Erythroblast (primary cell): ENCODE measurements at regions not wholly inside any gene's neighbourhood (a gene's known extent, or its start where the extent isn't known, plus 50 kb on each side); places are given as distances from the start of the nearest gene placed in this dataset.

Experiments
- DNase-seq, 2 experiments: peaks; one replicate each; lab custom pipeline; 2025; lab: John Stamatoyannopoulos, UW
- GATA1 ChIP-seq: IDR thresholded peaks from 2 replicates; pipeline ENCODE4 v1.6.1; 2011; ENCODE audit warnings: low read depth, mild to moderate bottlenecking, control low read depth, low read length, moderate library complexity
- POLR2A ChIP-seq: IDR thresholded peaks from 2 replicates; pipeline ENCODE4 v1.6.1; 2011; ENCODE audit warnings: mild to moderate bottlenecking, low read length

DNA sequence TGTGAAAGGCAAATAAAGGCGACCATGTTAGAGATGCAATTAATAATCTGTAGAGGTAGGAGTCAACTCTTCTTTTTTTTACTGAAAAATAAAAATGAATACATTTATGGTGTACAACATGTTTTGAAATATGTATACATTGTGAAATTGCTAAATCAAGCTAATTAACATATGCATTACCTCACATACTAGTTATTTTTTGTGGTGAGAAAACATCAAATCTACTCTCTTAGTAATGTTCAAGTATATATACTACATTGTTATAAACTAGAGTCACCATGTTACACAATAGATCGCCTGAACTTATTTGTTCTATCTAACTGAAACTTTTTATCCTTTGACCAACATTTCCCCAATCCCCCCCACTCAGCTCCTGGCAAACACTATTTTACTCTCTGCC, 143.2 kb downstream of the POU4F1 start:
- TF ChIP-seq POLR2A (no peak), GATA1 (no peak)
- DNase-seq, result no peak

DNA sequence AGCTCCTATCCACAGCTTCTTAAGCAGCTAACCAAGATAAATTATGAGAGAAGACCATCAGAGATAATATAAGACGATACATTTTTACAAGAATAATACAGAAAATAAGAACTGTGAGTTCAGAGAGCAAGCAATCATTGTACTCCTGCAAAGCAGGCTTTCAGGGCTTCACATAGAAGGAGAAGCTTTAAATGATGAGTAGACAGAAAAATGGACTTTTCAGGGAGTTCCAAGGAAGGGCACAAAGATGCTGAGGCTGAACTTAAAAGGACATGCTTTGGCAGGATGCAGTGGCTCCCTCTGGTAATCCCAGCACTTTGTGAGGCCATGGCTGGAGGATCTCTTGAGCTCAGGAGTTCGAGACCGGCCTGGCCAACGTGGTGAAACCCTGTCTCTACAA, 159.5 kb downstream of the POU4F1 start:
- DNase-seq, result no peak
- TF ChIP-seq POLR2A (no peak), GATA1 (no peak)

DNA sequence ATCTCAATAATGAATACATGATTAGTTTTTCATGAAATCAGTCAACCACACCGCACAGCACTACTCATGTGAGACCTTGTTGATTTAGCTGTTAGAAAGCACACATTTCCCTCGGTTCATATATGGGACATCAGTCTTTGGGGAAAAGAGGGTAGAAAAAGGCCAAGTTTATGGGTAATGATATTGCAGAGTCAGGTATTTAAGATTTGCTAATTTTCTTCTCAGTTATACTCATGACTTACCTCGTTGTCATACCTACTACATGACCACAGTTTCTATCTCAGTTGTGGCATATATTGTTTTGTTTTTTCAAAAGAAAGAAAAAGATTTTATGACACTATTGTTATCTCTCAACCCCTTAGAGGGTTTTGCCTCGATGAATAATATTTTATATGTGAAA, 165.6 kb downstream of the POU4F1 start:
- DNase-seq, result no peak
- no peak for TF ChIP-seq POLR2A
- no peak for TF ChIP-seq GATA1

DNA sequence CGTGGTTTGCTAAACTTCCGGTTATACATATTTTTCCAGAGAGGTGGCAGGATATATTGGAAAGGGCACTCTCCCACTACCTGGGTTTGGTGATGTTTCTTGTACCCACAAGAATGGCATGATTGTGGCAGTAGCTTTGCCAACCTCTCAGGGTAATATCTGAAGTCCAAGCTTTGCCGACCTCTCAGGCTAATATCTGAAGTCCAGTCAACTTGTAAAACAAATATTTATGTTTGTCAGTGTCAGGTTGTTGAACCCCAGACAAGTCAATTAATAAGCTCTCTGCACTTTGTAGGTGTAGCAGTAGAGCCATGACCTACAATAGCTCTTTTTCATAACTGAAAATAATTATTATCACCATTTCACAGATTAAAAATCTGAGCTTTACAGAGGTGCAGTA, 167.0 kb downstream of the POU4F1 start:
- TF ChIP-seq GATA1 (no peak), POLR2A (no peak)
- no peak for DNase-seq

DNA sequence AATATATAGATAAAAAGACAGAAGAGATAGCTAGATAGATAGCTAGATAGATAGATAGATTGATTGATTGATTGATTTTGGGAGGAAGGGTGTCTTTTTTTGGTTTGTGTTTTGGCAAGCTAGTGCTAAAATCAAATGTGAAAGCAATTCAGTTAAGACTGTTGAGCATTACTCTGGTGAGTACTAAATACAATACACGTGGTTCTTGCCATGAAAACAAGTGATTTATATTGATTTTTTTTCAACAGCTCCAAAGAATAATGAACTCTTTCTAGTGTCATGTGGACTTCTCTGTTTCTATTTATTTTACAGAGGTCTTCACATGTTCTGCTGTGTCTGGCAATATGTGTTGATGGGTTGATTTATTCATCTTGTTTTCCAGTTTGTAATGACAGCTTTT, 172.0 kb downstream of the POU4F1 start:
- no peak for TF ChIP-seq GATA1
- no peak for TF ChIP-seq POLR2A
- DNase-seq, result no peak

DNA sequence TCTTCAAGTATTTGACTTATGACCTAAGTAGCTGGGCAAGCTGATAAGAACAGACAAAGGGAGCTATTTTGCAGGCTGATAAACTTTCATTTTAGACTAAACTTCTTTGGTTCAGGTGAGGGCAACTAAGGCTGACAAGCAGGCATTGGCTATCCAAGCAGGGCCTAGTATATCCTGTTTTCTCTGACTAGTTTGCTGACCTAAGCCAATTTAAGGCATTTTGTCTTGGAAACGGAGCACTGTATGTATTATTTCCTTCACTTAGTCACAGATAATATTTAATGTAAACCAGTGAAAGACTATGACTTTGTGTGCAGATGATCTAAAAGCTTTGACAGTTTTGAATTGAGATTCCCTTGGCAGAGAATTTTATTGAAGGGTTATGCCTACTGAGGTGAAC, 172.5 kb downstream of the POU4F1 start:
- peak in 1 of 2 experiments; percentile 23 for DNase-seq
- TF ChIP-seq POLR2A (no peak), GATA1 (no peak)

DNA sequence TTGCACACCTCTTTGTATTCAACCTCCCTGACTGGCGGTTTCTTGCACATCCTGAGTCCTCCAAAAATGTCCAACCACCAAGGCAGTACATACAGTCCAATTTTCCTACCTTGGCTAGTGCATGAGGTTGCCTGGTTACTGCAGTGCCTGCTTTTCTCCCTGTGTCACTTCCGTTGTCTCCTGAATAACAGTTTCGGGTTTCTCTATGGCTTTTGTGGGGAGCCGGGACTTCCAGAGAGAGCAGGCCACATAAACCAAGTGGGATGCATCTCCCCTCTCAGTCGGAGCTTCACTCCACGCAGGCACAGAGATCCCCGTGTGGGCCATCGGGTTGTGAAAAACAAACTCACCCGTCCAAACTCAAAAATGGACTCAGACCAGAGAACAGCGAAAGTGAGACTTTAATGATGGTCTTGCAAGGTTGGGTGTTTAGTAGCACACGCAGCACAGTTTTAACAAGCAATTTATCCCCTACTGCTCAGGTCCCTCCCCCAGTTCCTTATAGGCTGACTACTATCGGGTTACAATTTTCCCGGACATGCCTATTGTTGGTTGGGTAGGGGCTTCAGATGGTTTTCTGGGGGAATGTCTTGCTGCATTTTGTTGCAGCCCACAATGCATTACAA, 173.1 kb downstream of the POU4F1 start:
- no peak for DNase-seq
- no peak for TF ChIP-seq POLR2A
- no peak for TF ChIP-seq GATA1

DNA sequence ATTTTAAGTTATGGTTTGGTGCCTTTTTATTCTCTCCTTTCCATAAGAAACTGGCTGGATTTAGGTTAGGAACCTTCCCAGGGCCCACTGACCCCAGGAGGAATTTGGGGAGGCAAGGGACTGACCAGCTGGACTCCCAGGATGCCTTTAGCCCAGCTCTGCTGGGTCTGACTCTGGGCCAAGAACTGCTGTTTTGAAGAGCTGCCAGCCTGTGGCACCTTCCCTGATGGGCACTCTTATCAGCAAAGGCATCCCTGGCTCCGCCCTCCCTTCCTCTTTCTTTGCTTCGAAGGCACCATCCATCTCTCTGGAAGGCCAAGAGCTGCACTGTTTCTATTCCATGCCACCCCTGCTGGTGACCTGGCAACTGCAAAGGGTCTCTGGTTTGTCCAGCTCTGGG, 174.7 kb downstream of the POU4F1 start:
- DNase-seq, result no peak
- TF ChIP-seq GATA1 (no peak), POLR2A (no peak)

DNA sequence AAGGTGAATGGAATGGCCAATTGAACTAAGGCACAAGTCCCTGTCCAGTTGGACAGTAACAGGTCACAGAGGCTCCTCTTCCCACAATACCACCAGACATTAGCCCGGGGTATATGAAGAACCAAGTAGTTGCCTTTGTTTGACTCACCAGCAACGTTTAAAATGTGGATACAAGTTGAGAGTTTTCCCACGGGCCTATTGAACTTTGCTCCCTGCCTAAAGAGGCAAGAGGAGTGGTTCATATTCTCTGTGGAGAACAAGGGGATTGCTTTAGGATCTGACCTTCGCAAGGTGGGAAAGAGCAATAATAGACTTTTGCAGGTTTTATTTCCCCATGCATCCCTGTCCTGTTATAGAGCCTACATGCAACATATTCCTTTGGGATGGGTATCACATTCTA, 177.2 kb downstream of the POU4F1 start:
- no peak for TF ChIP-seq POLR2A
- TF ChIP-seq GATA1, result no peak
- DNase-seq, result no peak

DNA sequence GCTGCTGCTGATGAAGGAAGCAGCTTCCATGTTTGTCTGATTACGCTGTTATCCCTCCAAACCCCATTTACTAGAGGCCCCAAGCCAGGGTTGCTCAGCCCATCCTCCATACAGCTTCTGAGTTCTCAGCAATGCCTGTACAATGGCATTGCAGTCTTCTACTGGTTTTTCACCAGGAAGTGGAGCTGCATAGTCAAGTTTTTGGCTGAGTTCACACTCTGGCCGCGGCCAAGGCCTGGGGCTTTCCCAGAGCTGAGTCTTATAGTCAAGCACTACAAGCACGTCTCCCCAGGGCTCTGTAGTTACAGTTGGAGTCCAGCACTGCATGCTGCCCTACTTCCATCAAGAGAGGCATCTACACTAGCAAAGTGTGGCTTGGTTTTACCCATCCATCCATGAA, 182.5 kb downstream of the POU4F1 start:
- TF ChIP-seq POLR2A, result no peak
- TF ChIP-seq GATA1, result no peak
- no peak for DNase-seq

DNA sequence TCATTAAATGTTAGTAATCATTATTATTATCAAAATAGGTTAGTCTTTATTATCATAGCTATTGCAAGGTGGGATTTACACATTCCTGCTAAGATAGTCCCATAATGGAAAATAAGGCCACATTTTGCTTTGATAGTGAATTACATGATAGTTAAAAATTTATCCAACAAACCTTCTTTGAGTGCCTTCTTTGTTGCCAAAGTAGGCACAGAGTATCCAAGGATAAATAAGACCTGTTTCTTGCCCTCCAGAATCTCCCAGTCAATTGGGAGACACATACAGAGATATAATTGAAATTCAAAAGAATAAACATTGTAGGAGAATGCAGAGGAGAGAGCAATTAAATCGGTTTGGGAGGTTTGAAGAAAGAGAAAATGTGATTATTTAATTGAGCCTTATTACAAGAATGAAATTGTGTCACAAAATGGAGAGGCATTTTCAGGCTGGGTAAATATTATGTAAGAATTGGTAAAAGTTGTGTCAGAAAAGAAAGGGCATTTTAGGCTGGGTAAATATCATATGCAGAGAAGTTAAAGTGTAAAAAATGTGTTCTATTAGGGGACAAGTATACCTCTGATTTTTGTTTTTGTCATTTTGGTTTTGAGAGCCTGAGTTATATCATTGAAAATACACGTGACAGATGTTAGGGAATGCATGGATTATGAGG, 189.3 kb downstream of the POU4F1 start:
- TF ChIP-seq POLR2A, result no peak
- no peak for TF ChIP-seq GATA1
- DNase-seq, result no peak

DNA sequence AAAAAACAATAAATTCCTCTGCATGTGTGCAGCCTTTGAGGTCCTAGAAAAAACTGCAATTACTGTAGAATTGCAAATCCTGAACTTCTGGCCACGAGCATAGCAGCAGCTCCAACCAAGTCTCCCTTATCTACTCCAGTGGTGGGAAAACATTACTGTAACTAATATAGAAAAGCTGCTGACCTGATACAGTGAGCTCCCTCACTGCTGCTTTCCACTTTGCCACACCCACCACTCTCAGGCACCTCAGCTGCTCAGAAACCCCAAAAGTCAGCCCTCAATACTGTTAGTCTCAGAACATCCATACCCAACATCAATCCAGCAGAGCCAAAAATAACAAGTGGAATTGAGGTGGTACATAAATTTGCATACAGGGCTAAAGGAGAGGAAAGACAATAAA, 192.5 kb downstream of the POU4F1 start:
- no peak for TF ChIP-seq POLR2A
- no peak for DNase-seq

DNA sequence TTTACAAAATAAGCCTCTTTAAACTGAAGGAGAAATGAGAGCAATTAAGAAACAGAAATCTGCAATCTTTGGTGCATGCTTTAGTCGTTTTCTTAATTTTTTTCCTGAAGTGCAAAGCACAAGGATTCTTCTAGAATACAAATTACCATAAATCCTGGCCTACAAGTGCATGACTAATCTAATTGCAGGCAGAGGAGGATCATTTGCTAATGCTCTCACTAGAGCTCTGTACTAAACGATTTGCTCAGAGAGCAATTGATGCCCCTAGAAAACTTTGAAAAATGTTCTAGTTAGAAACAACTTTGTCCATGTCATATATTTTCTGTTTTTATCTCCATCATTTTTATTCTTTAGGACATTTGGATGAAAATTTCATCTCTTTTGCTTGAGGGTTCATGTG, 193.2 kb downstream of the POU4F1 start:
- no peak for TF ChIP-seq POLR2A
- TF ChIP-seq GATA1, result no peak

DNA sequence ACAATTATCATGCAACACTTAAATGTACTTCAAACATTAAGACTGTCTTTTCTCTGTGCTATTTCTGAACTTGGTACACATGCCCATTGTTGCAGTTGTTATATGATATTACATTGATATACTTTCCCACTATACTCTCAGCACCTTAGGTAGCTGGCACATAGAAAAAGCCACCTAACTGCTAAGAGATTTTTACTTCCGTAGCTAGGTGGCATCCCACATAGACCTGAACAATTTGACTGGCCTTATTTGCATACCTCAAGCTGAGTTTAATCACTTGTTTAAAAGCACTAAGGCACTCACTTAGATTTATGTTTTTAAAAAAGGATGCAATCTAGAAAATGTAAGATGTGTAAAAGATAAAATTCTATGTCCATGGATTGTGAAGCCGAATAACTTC, 194.2 kb downstream of the POU4F1 start:
- TF ChIP-seq GATA1 (no peak), POLR2A (no peak)
- DNase-seq, result no peak

More for the DNA sequence above, 193.2 kb downstream of the POU4F1 start:
- no peak for DNase-seq

DNA sequence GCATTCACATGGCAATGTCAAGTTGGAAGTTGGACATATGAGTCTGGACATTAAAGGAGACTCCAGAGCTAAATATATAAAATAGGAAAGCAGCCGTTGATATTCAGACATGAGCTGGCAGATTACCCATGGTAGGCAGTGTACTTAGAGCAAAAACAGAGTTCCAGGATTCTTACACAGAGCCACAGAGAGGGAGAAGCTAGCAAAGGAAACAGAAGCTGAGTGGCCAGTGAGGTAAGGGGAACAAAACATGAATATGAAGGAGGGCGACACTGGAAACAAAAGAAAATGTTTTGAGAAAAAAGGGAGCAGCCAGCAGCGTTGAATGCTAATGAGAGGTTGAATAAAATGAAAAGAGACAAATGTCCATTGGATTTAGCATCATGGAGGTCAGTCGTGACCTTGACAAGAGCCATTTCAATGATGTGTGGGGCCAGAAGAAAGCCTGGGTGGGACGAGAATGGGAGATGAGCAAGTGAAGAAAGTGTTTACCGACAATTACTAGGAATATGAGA, 198.4 kb downstream of the POU4F1 start:
- TF ChIP-seq GATA1 (no peak), POLR2A (no peak)
- DNase-seq, result no peak
